Activated CD4-positive, alpha-beta T cell treated with anti-CD3 and anti-CD28 coated beads, Interleukin-10, Interleukin-2, amounts not matched to agents 100 ng/mL and 50 ng/mL, durations not matched to agents 16 hours and 8 hours (primary cell): ENCODE measurements at regions not wholly inside any gene's neighbourhood (a gene's known extent, or its start where the extent isn't known, plus 50 kb on each side); places are given as distances from the start of the nearest gene placed in this dataset.

Experiments used
- DNase-seq: peaks from one replicate; pipeline ENCODE4 v3.0.0-alpha.2; 2020

- no peak for DNase-seq
Measured at GRCh38 chr9:87427851-87428506, 69.7 kb upstream of the DAPK1 start.

GRCh38 chr9:87428659-87429058 lies 69.0 kb upstream of the DAPK1 start:
- no peak for DNase-seq

DNA sequence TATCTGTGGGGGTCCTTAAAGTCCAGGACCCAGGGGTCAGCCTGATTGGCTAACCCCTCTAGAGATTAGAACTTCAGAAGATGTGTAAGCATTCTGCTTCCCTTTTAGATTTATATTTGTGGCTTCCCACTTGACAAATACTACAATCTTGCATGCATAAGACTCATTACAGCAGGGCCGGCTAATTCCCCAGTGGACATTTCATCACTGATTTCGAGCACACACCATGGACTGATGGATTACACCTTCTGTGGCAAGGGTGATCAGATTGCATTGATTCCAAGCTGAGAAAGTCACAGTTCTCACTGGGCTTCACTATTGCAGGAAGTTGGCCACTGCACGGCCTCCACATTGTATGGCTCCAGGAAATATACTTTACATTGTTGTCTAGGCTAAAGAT lies 65.8 kb upstream of the DAPK1 start:
- no peak for DNase-seq

GRCh38 chr9:87433853-87434252 lies 63.8 kb upstream of the DAPK1 start:
- DNase-seq = no peak

DNA sequence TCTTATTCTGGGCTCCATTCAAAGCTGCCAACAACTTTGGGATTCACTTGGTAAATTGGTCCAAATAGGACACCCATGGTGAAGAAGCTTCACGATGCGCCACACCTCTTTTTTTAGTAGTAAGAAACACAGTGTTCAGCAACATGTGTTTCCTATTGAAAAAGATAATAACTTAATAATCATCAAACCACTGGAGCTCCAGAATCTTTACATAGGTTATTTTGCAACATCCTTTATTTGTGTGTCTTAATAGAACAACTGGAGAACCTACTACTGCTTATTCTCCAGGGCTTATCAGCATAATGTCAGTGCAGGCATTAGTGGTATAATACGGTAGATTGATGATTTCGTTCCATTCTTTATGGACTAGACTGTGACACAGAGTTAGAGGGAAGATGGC lies 63.3 kb upstream of the DAPK1 start:
- no peak for DNase-seq

DNA sequence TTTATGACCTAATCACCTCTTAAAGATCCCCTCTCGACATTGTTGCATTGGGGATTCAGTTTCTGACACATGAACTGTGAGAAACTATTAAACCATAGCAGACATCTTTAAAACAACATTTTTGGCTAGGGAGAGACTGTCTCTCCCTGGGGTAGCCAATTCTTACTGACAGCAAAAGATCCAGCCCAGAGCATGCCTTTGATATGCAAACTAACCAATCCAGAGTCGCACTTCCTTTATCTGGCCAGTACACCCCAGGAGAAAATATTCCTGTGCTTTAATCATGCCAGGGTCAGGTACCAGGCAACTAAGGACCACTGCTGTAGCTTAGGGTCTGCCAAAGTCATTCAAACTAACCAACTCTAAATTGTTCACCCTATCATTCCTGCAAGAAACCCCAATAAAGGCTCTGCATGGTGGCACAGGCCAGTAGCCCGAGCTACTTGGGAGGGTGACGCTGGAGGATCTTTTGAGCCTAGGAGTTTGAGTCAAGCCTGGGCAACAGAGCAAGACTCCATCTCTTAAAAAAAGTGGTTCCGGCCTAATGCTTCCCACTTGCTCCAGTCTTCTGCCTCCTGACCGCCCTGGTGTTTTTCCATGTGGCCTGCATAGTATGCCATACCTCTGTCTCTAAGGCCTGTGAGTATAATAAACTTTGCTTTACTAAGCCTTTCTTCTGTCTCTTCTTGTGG lies 62.3 kb upstream of the DAPK1 start:
- no peak for DNase-seq

GRCh38 chr9:87436716-87437115 lies 61.0 kb upstream of the DAPK1 start:
- no peak for DNase-seq

DNA sequence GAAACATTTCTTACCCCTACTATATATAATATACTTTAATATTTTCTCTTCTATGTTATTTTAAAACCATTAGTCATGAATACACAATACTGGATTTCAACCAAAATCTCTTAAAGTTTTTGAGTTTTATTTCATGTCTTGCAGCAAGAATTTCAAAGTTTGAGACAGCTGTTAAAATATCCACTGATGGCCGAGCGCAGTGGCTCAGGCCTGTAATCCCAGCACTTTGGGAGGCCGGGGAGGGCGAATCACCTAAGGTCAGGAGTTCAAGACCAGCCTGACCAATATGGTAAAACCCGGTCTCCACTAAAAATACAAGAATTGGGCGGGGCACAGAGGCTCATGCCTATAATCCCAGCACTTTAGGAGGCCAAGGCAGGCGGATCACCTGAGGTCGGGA lies 59.7 kb upstream of the DAPK1 start:
- no peak for DNase-seq

- no peak for DNase-seq
Measured at GRCh38 chr9:87441251-87441650, 56.4 kb upstream of the DAPK1 start.

GRCh38 chr9:87442451-87442850 lies 55.2 kb upstream of the DAPK1 start:
- DNase-seq = no peak

- DNase-seq = no peak
Measured at GRCh38 chr9:87443006-87443405, 54.7 kb upstream of the DAPK1 start.

- DNase-seq = no peak
Measured at GRCh38 chr9:87443461-87443860, 54.2 kb upstream of the DAPK1 start.

DNA sequence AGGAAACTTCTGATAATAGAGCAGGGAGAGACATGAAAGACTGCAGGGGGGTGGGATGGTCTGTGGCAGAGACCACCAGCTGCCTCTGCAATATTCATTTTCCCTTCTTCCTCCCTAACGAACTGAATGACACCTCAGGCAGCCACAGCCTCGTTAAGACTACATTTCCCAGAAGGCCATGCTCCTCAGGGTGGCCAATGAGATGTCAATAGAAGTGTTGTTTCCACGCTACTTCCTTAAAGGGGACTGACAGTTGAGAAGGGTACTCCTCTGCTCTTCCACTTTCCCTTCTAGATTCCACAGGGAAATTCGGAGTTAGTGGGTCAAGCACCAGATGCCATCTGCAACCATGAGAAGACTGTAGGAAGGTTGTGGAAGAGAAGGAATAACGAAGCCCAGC lies 52.0 kb upstream of the DAPK1 start:
- peak; percentile 37 for DNase-seq

- no peak for DNase-seq
Measured at GRCh38 chr9:87446527-87446926, 51.1 kb upstream of the DAPK1 start.

GRCh38 chr9:87447547-87448432 lies 49.9 kb upstream of the DAPK1 start:
- no peak for DNase-seq
